ENCODE measurements at regions not wholly inside any gene's neighbourhood (a gene's known extent, or its start where the extent isn't known, plus 50 kb on each side); places are given as distances from the start of the nearest gene placed in this dataset.

- no peak for DNase-seq
These were observed 130.9 kb upstream of the TANK start for GRCh38 chr2:161029321-161029720.

- no peak for DNase-seq
These were observed 129.8 kb upstream of the TANK start for GRCh38 chr2:161030260-161031063.

- no peak for DNase-seq
These were observed 128.7 kb upstream of the TANK start for GRCh38 chr2:161031511-161031910.

GRCh38 chr2:161032635-161033034 lies 127.6 kb upstream of the TANK start:
- no peak for DNase-seq

GRCh38 chr2:161033059-161033660 lies 127.1 kb upstream of the TANK start:
- no peak for DNase-seq

- DNase-seq = no peak
These were observed 123.3 kb upstream of the TANK start for GRCh38 chr2:161036926-161037325.

GRCh38 chr2:161039071-161039470 lies 121.2 kb upstream of the TANK start:
- no peak for DNase-seq

GRCh38 chr2:161041356-161041755 lies 118.9 kb upstream of the TANK start:
- no peak for DNase-seq

- no peak for DNase-seq
These were observed 117.1 kb upstream of the TANK start for GRCh38 chr2:161042990-161043625.

- no peak for DNase-seq
These were observed 115.9 kb upstream of the TANK start for GRCh38 chr2:161044095-161044865.

GRCh38 chr2:161044921-161045320 lies 115.3 kb upstream of the TANK start:
- DNase-seq = no peak

GRCh38 chr2:161045726-161046125 lies 114.5 kb upstream of the TANK start:
- DNase-seq = no peak

- DNase-seq = no peak
These were observed 113.4 kb upstream of the TANK start for GRCh38 chr2:161046876-161047275.

- no peak for DNase-seq
These were observed 111.9 kb upstream of the TANK start for GRCh38 chr2:161048317-161048716.

- DNase-seq = no peak
These were observed 110.7 kb upstream of the TANK start for GRCh38 chr2:161049559-161049958.

- no peak for DNase-seq
These were observed 108.0 kb upstream of the TANK start for GRCh38 chr2:161052214-161052613.

- no peak for DNase-seq
These were observed 104.9 kb upstream of the TANK start for GRCh38 chr2:161055289-161055688.

- no peak for DNase-seq
These were observed 100.8 kb upstream of the TANK start for GRCh38 chr2:161059388-161059787.

- no peak for DNase-seq
These were observed 98.4 kb upstream of the TANK start for GRCh38 chr2:161061786-161062185.

GRCh38 chr2:161063157-161063945 lies 96.9 kb upstream of the TANK start:
- DNase-seq = peak; percentile 73

- no peak for DNase-seq
These were observed 96.3 kb upstream of the TANK start for GRCh38 chr2:161063946-161064306.

- no peak for DNase-seq
These were observed 92.3 kb upstream of the TANK start for GRCh38 chr2:161067846-161068350.

Data from left kidney (tissue), 1 donor.